SW 1271 (cell line): ENCODE measurements at regions not wholly inside any gene's neighbourhood (a gene's known extent, or its start where the extent isn't known, plus 50 kb on each side); places are given as distances from the start of the nearest gene placed in this dataset.
A peak's percentile ranks its signal among the peaks of the same experiment; 100 is the strongest.
"Not testable (repeated sequence)": the region's sequence is repeated elsewhere in the genome, so short reads cannot be mapped to it uniquely, and the experiment has no call there.

Experiments used
- DNase-seq, 2 experiments: peaks; one replicate each; lab custom pipeline; 2025; lab: John Stamatoyannopoulos, UW

- DNase-seq = not testable (repeated sequence)
These were observed 587.5 kb upstream of the CELF4 start for GRCh38 chr18:38153116-38153515.

- DNase-seq = no peak
These were observed 551.1 kb upstream of the CELF4 start for GRCh38 chr18:38116716-38117115.

- DNase-seq = no peak
These were observed 549.6 kb upstream of the CELF4 start for GRCh38 chr18:38115201-38115600.

GRCh38 chr18:38087538-38087937 lies 521.9 kb upstream of the CELF4 start:
- DNase-seq = no peak

- no peak for DNase-seq
These were observed 515.9 kb upstream of the CELF4 start for GRCh38 chr18:38081516-38081915.

- DNase-seq = no peak
These were observed 511.6 kb upstream of the CELF4 start for GRCh38 chr18:38077229-38077628.

- no peak for DNase-seq
These were observed 510.9 kb upstream of the CELF4 start for GRCh38 chr18:38076346-38077070.

GRCh38 chr18:38074298-38074876 lies 508.8 kb upstream of the CELF4 start:
- DNase-seq = no peak

GRCh38 chr18:38067821-38068220 lies 502.2 kb upstream of the CELF4 start:
- no peak for DNase-seq

- DNase-seq = no peak
These were observed 501.5 kb upstream of the CELF4 start for GRCh38 chr18:38067086-38067485.

GRCh38 chr18:38052879-38053590 lies 487.4 kb upstream of the CELF4 start:
- DNase-seq = no peak

GRCh38 chr18:38047820-38048219 lies 482.2 kb upstream of the CELF4 start:
- no peak for DNase-seq

- DNase-seq = no peak
These were observed 481.1 kb upstream of the CELF4 start for GRCh38 chr18:38046651-38047050.

GRCh38 chr18:38045845-38046244 lies 480.2 kb upstream of the CELF4 start:
- no peak for DNase-seq

GRCh38 chr18:38042211-38042890 lies 476.8 kb upstream of the CELF4 start:
- DNase-seq = no peak

GRCh38 chr18:38038242-38038641 lies 472.6 kb upstream of the CELF4 start:
- DNase-seq = no peak

- no peak for DNase-seq
These were observed 469.6 kb upstream of the CELF4 start for GRCh38 chr18:38035193-38035592.

GRCh38 chr18:38033282-38033681 lies 467.7 kb upstream of the CELF4 start:
- DNase-seq = no peak

GRCh38 chr18:38032516-38032915 lies 466.9 kb upstream of the CELF4 start:
- DNase-seq = no peak

GRCh38 chr18:38028946-38029345 lies 463.3 kb upstream of the CELF4 start:
- no peak for DNase-seq

GRCh38 chr18:38025433-38026038 lies 459.9 kb upstream of the CELF4 start:
- peak in 1 of 2 experiments; percentile 44 for DNase-seq

- DNase-seq = no peak
These were observed 458.3 kb upstream of the CELF4 start for GRCh38 chr18:38023871-38024270.
